ENCODE measurements at regions not wholly inside any gene's neighbourhood (a gene's known extent, or its start where the extent isn't known, plus 50 kb on each side); places are given as distances from the start of the nearest gene placed in this dataset.
"Not testable (repeated sequence)": the region's sequence is repeated elsewhere in the genome, so short reads cannot be mapped to it uniquely, and the experiment has no call there.

DNA sequence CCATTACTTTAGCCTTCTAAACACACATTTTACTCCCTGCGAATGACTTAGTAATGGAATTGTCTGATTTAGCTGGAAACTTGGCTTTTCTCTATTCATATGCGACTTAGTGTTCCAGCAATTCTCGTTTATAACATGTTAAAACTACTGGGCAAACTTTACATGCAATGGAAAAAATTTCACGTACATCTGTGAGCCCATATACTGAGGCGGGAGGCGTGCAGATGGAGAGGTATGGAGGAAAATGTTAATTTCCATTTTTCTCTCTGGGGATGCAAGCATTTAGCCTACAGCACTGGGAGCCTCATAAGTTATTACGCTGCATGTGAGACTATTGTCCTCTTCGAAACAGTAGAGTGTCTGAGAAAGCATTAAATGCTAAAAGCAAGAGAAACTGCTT lies 591.5 kb upstream of the ANKRD30A start:
- no peak overlapping the region for H3K27ac ChIP-seq (ENCODE audit: low read depth, low read length)
- no peak overlapping the region for H3K4me3 ChIP-seq (ENCODE audit: low read depth, low read length)
- CTCF ChIA-PET, result interaction anchor here (0.5 kb wide), 1 partner anchor 910 kb away, joined by 9 read pairs; no protein-coding TSS in a partner anchor
- POLR2A ChIA-PET, result no interaction called here
- no peaks in the 10 kb centered on the region; the same call in 1 of the 2 replicates for H3K9me3 ChIP-seq (ENCODE audit: control insufficient read depth, insufficient read depth, low read length)
- TF ChIP-seq, protein P1, sequence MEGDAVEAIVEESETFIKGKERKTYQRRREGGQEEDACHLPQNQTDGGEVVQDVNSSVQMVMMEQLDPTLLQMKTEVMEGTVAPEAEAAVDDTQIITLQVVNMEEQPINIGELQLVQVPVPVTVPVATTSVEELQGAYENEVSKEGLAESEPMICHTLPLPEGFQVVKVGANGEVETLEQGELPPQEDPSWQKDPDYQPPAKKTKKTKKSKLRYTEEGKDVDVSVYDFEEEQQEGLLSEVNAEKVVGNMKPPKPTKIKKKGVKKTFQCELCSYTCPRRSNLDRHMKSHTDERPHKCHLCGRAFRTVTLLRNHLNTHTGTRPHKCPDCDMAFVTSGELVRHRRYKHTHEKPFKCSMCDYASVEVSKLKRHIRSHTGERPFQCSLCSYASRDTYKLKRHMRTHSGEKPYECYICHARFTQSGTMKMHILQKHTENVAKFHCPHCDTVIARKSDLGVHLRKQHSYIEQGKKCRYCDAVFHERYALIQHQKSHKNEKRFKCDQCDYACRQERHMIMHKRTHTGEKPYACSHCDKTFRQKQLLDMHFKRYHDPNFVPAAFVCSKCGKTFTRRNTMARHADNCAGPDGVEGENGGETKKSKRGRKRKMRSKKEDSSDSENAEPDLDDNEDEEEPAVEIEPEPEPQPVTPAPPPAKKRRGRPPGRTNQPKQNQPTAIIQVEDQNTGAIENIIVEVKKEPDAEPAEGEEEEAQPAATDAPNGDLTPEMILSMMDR (IDR thresholded peaks at IDR 0.05; ENCODE audit: low read depth, low read length), result no peak
- no peaks in the 10 kb centered on the region for H3K27me3 ChIP-seq (ENCODE audit: control insufficient read depth, insufficient read depth, low read length)
- no peak for DNase-seq (ENCODE audit: low read depth, low spot score)

DNA sequence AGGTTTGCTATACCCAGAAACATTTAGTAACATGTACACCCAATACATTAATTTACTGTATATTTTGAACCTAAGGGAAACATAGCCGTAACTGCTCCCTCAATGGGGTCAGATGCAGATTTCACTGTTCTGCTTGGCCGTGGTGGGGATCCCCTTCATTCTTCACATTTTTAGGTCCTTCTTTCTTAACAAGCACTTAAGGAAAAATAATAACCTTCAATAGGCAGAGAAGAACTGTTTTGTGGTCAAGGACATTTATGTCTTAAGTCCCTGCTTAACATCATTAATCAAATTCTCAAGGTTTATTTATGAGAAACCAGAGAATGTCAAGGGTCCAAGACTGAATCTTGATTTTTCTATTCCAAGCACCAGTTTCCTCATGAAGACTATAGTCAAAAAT lies 592.1 kb upstream of the ANKRD30A start:
- DNase-seq (ENCODE audit: low read depth, low spot score), result no peak
- POLR2A ChIA-PET, result no interaction called here
- Histone ChIP-seq H3K9me3 (ENCODE audit: control insufficient read depth, insufficient read depth, low read length) (no peaks in the 10 kb centered on the region; the same call in 1 of the 2 replicates), H3K4me3 (ENCODE audit: low read depth, low read length) (no peak overlapping the region), H3K27me3 (ENCODE audit: control insufficient read depth, insufficient read depth, low read length) (no peaks in the 10 kb centered on the region), H3K27ac (ENCODE audit: low read depth, low read length) (no peak overlapping the region)
- CTCF ChIA-PET, result interaction anchor here (0.5 kb wide), 1 partner anchor 909 kb away, joined by 9 read pairs; no protein-coding TSS in a partner anchor
- TF ChIP-seq, protein P1 (IDR thresholded peaks at IDR 0.05; ENCODE audit: low read depth, low read length), result no peak

DNA sequence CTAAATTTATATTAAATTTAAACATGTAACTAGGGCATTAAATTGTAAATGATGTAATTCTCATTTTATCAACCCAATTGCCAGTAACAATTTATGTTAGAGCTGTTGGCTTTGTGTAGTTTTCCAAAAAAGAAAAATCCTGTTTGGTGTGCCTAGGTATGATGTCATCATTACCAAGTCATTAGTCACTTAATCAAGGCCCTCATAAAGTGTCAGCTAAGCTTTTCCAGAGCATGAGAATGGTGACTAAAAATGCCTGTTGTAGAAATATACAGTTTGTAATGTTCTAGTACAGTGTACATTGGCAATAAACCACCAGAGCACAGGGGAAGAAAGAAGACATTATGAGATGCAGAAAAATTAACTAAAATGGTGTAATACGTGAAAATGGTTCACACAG lies 593.8 kb upstream of the ANKRD30A start:
- Histone ChIP-seq H3K27ac (ENCODE audit: low read depth, low read length) (no peak overlapping the region), H3K27me3 (ENCODE audit: control insufficient read depth, insufficient read depth, low read length) (no peaks in the 10 kb centered on the region), H3K9me3 (ENCODE audit: control insufficient read depth, insufficient read depth, low read length) (no peaks in the 10 kb centered on the region; the same call in 1 of the 2 replicates), H3K4me3 (ENCODE audit: low read depth, low read length) (no peak overlapping the region)
- ChIA-PET POLR2A (no interaction called here), CTCF (no interaction called here)
- no peak for DNase-seq (ENCODE audit: low read depth, low spot score)
- TF ChIP-seq, protein P1 (IDR thresholded peaks at IDR 0.05; ENCODE audit: low read depth, low read length), result no peak

DNA sequence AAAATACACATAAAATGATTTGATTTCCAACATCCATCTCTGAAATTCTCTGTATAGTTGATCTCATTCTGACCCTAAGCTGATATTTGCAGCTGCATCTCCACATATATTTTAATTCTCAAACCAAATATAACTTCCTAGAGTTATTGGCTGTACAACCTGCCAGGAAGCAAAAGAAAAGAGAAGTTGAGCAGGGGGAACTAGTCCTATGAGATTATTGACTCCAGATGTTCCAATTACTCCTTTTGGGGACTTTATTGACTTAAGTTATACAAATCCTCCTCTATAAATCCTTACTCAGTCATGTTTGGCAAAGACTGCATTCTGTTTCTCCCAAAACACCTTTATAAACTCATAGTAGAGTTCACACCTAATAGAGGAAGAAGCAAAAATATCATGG lies 599.4 kb upstream of the ANKRD30A start:
- no peak for DNase-seq (ENCODE audit: low read depth, low spot score)

DNA sequence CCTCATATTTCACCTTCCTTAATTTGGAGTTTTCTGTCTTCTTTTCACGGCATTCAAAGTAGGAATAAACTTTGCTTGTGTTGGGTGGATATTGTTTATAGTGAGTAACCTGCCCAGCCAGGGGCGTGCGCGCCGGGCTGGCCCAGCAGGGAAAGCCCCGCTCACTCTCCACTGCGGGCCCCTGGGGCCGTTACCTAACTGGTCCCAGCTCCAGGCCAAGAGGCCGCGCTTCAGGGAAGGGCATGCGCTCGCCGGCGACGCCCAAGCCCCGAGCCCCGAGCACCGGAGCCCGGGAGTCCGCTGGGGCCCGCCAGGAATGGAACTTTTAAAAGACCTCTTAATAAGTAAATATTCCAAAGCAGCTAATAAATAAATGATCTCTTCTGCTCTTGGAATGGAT lies 601.3 kb upstream of the ANKRD30A start:
- H3K27me3 ChIP-seq (ENCODE audit: control insufficient read depth, insufficient read depth, low read length); H3K27ac ChIP-seq (ENCODE audit: low read depth, low read length); CTCF ChIA-PET; POLR2A ChIA-PET; DNase-seq (ENCODE audit: low read depth, low spot score); H3K9me3 ChIP-seq (ENCODE audit: control insufficient read depth, insufficient read depth, low read length); H3K4me3 ChIP-seq (ENCODE audit: low read depth, low read length): not testable (repeated sequence)

More for the DNA sequence above, 599.4 kb upstream of the ANKRD30A start:
- H3K27me3 ChIP-seq (ENCODE audit: control insufficient read depth, insufficient read depth, low read length), result no peaks in the 10 kb centered on the region
- no peak overlapping the region for H3K27ac ChIP-seq (ENCODE audit: low read depth, low read length)
- ChIA-PET CTCF (interaction anchor here (0.5 kb wide), 1 partner anchor 673 kb away, joined by 4 read pairs; no protein-coding TSS in a partner anchor), POLR2A (no interaction called here)
- no peaks in the 10 kb centered on the region; the same call in 1 of the 2 replicates for H3K9me3 ChIP-seq (ENCODE audit: control insufficient read depth, insufficient read depth, low read length)
- TF ChIP-seq, protein P1 (IDR thresholded peaks at IDR 0.05; ENCODE audit: low read depth, low read length), result no peak
- no peak overlapping the region for H3K4me3 ChIP-seq (ENCODE audit: low read depth, low read length)

DNA sequence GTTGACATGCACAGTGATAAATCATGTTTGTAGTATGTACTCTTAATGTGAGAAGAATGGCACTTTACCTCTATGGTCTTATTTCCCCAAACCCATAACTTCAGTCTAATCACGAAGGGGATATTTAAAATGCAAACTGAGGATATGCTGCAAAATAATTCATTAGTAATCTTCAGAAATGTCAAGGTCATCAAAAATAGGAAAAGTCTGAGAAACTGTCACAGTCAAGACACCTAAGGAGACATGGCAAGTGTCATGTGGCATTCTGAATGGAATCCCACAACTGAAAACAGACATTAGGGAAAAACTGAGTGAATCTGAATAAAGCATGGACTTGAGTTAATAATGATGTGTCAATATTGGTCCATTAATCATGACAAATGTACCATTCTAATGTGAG lies 605.5 kb upstream of the ANKRD30A start:
- CTCF ChIA-PET, result no interaction called here
- no peak overlapping the region for H3K27ac ChIP-seq (ENCODE audit: low read depth, low read length)

More for the DNA sequence above, 605.5 kb upstream of the ANKRD30A start:
- Histone ChIP-seq H3K9me3 (ENCODE audit: control insufficient read depth, insufficient read depth, low read length) (no peaks in the 10 kb centered on the region; the same call in 1 of the 2 replicates), H3K27me3 (ENCODE audit: control insufficient read depth, insufficient read depth, low read length) (no peaks in the 10 kb centered on the region), H3K4me3 (ENCODE audit: low read depth, low read length) (no peak overlapping the region)
- TF ChIP-seq, protein P1 (IDR thresholded peaks at IDR 0.05; ENCODE audit: low read depth, low read length), result no peak
- POLR2A ChIA-PET, result no interaction called here
- DNase-seq (ENCODE audit: low read depth, low spot score), result no peak
